ENCODE measurements at regions not wholly inside any gene's neighbourhood (a gene's known extent, or its start where the extent isn't known, plus 50 kb on each side); places are given as distances from the start of the nearest gene placed in this dataset.

DNA sequence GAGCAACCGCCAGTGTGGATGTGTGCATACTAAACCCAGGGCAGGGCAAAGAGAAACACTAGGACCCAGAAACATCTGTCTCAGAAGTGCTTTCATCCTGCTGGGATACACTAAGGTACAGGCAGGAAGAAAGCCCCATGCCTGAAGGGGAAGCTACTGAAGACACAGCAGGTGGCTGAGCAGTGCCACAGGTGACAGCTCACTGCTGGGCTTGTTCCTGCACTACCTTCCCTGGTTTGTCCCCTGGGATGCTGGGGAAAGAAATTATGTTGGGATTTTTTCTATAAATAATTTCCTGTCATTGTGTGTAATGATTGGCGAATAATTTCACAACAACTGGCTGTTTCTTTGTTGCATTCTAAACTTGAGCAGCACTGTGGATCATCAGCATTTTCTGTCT, 245.3 kb upstream of the RAB4A start:
- TF ChIP-seq, protein P1, sequence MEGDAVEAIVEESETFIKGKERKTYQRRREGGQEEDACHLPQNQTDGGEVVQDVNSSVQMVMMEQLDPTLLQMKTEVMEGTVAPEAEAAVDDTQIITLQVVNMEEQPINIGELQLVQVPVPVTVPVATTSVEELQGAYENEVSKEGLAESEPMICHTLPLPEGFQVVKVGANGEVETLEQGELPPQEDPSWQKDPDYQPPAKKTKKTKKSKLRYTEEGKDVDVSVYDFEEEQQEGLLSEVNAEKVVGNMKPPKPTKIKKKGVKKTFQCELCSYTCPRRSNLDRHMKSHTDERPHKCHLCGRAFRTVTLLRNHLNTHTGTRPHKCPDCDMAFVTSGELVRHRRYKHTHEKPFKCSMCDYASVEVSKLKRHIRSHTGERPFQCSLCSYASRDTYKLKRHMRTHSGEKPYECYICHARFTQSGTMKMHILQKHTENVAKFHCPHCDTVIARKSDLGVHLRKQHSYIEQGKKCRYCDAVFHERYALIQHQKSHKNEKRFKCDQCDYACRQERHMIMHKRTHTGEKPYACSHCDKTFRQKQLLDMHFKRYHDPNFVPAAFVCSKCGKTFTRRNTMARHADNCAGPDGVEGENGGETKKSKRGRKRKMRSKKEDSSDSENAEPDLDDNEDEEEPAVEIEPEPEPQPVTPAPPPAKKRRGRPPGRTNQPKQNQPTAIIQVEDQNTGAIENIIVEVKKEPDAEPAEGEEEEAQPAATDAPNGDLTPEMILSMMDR (conservative IDR thresholded peaks at IDR 0.05; ENCODE audit: low read depth in 2 of 2): no peak
- TF ChIP-seq POLR2AphosphoS5 (IDR thresholded peaks at IDR 0.05; ENCODE audit: low read depth) (no peak), JUNB (IDR thresholded peaks at IDR 0.05; ENCODE audit: unreplicated experiment) (no peak), EZH2 (IDR thresholded peaks at IDR 0.05; ENCODE audit: low read depth, unreplicated experiment) (no peak), STAT1 (IDR thresholded peaks at IDR 0.05; ENCODE audit: unreplicated experiment) (no peak), ZNF331 (CRISPR knock-in tag; IDR thresholded peaks at IDR 0.05; ENCODE audit: low read depth) (no peak), REST (IDR thresholded peaks at IDR 0.05; ENCODE audit: unreplicated experiment) (no peak), ETS1 (IDR thresholded peaks at IDR 0.05) (no peak), EZH2phosphoT487 (IDR thresholded peaks at IDR 0.05; ENCODE audit: unreplicated experiment) (no peak), CREB1 (CRISPR knock-in tag; IDR thresholded peaks at IDR 0.05; ENCODE audit: low read depth) (no peak)

Data from GM23338 (cell line).